Spleen (tissue), 11 donors: ENCODE measurements at regions not wholly inside any gene's neighbourhood (a gene's known extent, or its start where the extent isn't known, plus 50 kb on each side); places are given as distances from the start of the nearest gene placed in this dataset.

Source experiments
- DNase-seq: peaks from one replicate; pipeline ENCODE4 v3.0.0-alpha.2; 2020
- H3K27ac ChIP-seq, 8 donors: fragments of 200-600 bp; sonication (generic) in 7 of 8; 1 replicate in 4 of 8; 2 replicates in 4 of 8; pipeline versions ENCODE4 v1.5.0 to v1.8.0; 2016 to 2021; ENCODE audit warnings: inconsistent platforms in 4 of 8, mild to moderate bottlenecking in 4 of 8, moderate library complexity in 1 of 8
- H3K27me3 ChIP-seq, 7 donors: fragments of 200-600 bp; sonication (generic) in 6 of 7; replicated peaks in 1 of 7; 1 replicate in 4 of 7; 2 replicates in 3 of 7; pipeline versions ENCODE4 v1.5.0 to v1.8.0; 2016 to 2021; ENCODE audit warnings: inconsistent platforms in 3 of 7, mild to moderate bottlenecking in 1 of 7
- H3K36me3 ChIP-seq, 6 donors: fragments of 200-600 bp; sonication (generic) in 5 of 6; 1 replicate in 4 of 6; 2 replicates in 2 of 6; pipeline versions ENCODE4 v1.5.0 to v1.8.0; 2016 to 2021; ENCODE audit warnings: inconsistent platforms in 2 of 6
- H3K4me1 ChIP-seq, 6 donors: fragments of 200-600 bp; sonication (generic) in 5 of 6; 1 replicate in 3 of 6; 2 replicates in 3 of 6; pipeline versions ENCODE4 v1.5.0 to v1.8.0; 2016 to 2021; ENCODE audit warnings: inconsistent platforms in 3 of 6
- H3K4me3 ChIP-seq, 8 donors: fragments of 200-600 bp; sonication (generic) in 7 of 8; 1 replicate in 4 of 8; 2 replicates in 4 of 8; pipeline versions ENCODE4 v1.5.0 to v1.8.0; 2016 to 2021; ENCODE audit warnings: inconsistent platforms in 4 of 8, mild to moderate bottlenecking in 4 of 8, moderate library complexity in 2 of 8
- H3K9me3 ChIP-seq, 8 donors: fragments of 200-600 bp; sonication (generic) in 7 of 8; 1 replicate in 4 of 8; 2 replicates in 4 of 8; pipeline versions ENCODE4 v1.5.0 to v1.8.0; 2016 to 2021; ENCODE audit warnings: inconsistent platforms in 4 of 8
- POLR2A ChIP-seq, 3 donors: fragments of 450-650 bp; IDR thresholded peaks; one replicate each; pipeline ENCODE4 v1.5.1; 2017; ENCODE audit warnings: antibody characterized with exemption in 3 of 3, mild to moderate bottlenecking in 1 of 3
- POLR2AphosphoS5 ChIP-seq, 3 donors: sonication (generic); formaldehyde crosslinking; IDR thresholded peaks; one replicate each; pipeline ENCODE4 v1.5.1; 2017; ENCODE audit warnings: antibody characterized with exemption in 3 of 3
- WGBS, 5 donors: extraction: QIAGEN DNeasy Blood & Tissue Kit in 3 of 5; methylation state at CpG; one replicate each; pipeline versions ENCODE4 v1.1.5 to v1.1.7; 2013 to 2018; 5-methylcytosine and 5-hydroxymethylcytosine counted together
- intact Hi-C: fragments of 100-400 bp; cut with DNase I; formaldehyde crosslinking; loops from one replicate; pipeline ENCODE4 v1.15.0; 2023; ENCODE audit warnings: low total_unique reads
- TF ChIP-seq, protein P1 (sequence below), 11 experiments: fragments of 200-600 bp in 7 of 11; fragments of 450-650 bp in 4 of 11; sonication (generic) in 4 of 11; IDR thresholded peaks in 8 of 11; conservative IDR thresholded peaks in 3 of 11; 1 replicate in 7 of 11; 2 replicates in 4 of 11; pipeline versions ENCODE4 v1.4.0 to v1.8.0; 2016 to 2021; ENCODE audit warnings: antibody characterized with exemption in 11 of 11, inconsistent platforms in 4 of 11, mild to moderate bottlenecking in 1 of 11
- donor health status: healthy with polysubstance abuse.
- donor health status: DM: no; HTN: no; CAD: no; lungs with moderate emphysema.
- donor health status: DM: no; HTN: no; CAD: no.
- donor health status: Bipolar disorder and iron deficiency.
- donor health status: healthy.
- donor health status: DM: no; HTN: no; CAD: no.
- donor health status: DM: yes; HTN: yes; CAD: no.

DNA sequence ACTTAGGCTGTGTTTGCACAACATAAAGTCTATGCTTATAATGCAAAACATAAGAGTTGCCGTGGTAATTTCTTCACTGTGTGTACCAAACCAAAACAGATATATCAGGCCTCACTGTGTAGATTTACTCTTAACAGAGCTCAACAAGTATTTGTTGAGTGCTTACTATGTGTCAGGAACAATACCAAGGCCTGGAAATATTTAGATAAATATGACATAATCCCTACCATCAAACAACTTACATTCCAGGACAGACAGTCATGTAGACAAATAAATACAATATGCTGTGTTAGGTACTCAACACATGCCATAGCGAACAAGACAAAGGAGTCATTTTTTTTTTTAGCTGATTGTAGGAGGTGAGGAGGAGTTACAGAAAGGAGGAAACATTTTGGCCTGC, 554.0 kb downstream of the NSUN3 start:
- H3K4me3 ChIP-seq, result no peak overlapping the region
- no peaks in the 10 kb centered on the region for H3K36me3 ChIP-seq
- no peak overlapping the region for H3K27ac ChIP-seq
- WGBS, 5 donors, result 80 to 95% (median 85%) methylated on average over 2 of the region's 2 CpGs
- H3K4me1 ChIP-seq, result no peaks in the 10 kb centered on the region
- no peaks in the 10 kb centered on the region for H3K27me3 ChIP-seq
- intact Hi-C loops, result no loop called here
- TF ChIP-seq POLR2AphosphoS5 (IDR thresholded peaks at IDR 0.05) (no peak), POLR2A (IDR thresholded peaks at IDR 0.05) (no peak)
- TF ChIP-seq, protein P1, sequence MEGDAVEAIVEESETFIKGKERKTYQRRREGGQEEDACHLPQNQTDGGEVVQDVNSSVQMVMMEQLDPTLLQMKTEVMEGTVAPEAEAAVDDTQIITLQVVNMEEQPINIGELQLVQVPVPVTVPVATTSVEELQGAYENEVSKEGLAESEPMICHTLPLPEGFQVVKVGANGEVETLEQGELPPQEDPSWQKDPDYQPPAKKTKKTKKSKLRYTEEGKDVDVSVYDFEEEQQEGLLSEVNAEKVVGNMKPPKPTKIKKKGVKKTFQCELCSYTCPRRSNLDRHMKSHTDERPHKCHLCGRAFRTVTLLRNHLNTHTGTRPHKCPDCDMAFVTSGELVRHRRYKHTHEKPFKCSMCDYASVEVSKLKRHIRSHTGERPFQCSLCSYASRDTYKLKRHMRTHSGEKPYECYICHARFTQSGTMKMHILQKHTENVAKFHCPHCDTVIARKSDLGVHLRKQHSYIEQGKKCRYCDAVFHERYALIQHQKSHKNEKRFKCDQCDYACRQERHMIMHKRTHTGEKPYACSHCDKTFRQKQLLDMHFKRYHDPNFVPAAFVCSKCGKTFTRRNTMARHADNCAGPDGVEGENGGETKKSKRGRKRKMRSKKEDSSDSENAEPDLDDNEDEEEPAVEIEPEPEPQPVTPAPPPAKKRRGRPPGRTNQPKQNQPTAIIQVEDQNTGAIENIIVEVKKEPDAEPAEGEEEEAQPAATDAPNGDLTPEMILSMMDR (IDR thresholded peaks at IDR 0.05 in 8 of 11, conservative IDR thresholded peaks at IDR 0.05 in 3 of 11), result no peak
- H3K9me3 ChIP-seq, result no peaks in the 10 kb centered on the region
- no peak for DNase-seq

DNA sequence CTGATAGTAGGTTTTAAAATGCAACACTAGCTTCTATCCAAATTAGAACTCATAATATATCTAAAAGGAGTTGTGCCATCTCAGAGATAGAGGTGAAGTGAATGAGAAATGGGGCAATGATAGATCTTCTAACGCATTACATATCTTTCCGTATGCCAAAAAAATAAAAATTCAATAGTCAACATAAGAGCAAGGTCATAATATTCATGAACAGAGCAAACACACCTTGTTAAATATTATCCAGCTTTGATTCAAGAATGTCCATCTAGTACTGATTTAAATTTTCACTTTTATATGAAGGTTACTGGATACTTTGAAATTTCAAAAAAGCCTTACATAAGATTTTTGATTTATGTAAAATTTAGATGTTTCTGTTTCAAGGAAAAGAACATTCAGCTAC, 554.5 kb downstream of the NSUN3 start:
- intact Hi-C loops, result no loop called here
- 92 to 100% (median 94%) methylated on average over 2 of the region's 2 CpGs for WGBS, 5 donors
- no peak overlapping the region for H3K27ac ChIP-seq
- H3K27me3 ChIP-seq, result no peaks in the 10 kb centered on the region
- DNase-seq, result no peak
- H3K4me3 ChIP-seq, result no peak overlapping the region
- H3K36me3 ChIP-seq, result no peaks in the 10 kb centered on the region
- TF ChIP-seq POLR2A (IDR thresholded peaks at IDR 0.05) (no peak), POLR2AphosphoS5 (IDR thresholded peaks at IDR 0.05) (no peak)
- TF ChIP-seq, protein P1 (IDR thresholded peaks at IDR 0.05 in 8 of 11, conservative IDR thresholded peaks at IDR 0.05 in 3 of 11), result no peak
- no peaks in the 10 kb centered on the region for H3K9me3 ChIP-seq
- H3K4me1 ChIP-seq, result no peaks in the 10 kb centered on the region

DNA sequence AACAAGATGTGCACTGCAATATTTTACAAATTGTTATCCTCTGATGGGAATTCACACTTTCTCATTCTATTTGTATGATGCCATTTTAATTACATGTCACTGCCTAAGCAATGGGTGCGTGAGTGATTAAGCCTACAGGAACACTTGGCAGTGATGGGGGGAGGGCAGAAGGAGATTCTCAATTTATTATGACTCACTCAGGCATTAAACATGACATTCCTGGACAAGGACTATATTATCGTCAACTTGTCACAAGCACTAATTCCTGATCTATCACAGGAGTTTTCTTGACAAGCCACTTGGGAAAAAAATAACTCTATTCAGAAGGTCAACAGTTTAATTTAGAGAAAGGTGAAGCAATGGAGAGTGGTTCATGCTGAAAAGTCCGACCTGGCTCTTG, 556.8 kb downstream of the NSUN3 start:
- intact Hi-C loops, result no loop called here
- 63 to 84% (median 74%) methylated on average over 3 of the region's 3 CpGs for WGBS, 5 donors
- Histone ChIP-seq H3K36me3 (no peaks in the 10 kb centered on the region), H3K4me1 (no peaks in the 10 kb centered on the region), H3K27me3 (no peaks in the 10 kb centered on the region), H3K27ac (no peak overlapping the region), H3K9me3 (no peaks in the 10 kb centered on the region), H3K4me3 (no peak overlapping the region)
- no peak for DNase-seq
- TF ChIP-seq POLR2A (IDR thresholded peaks at IDR 0.05) (no peak), POLR2AphosphoS5 (IDR thresholded peaks at IDR 0.05) (no peak)
- TF ChIP-seq, protein P1 (IDR thresholded peaks at IDR 0.05 in 8 of 11, conservative IDR thresholded peaks at IDR 0.05 in 3 of 11), result no peak

DNA sequence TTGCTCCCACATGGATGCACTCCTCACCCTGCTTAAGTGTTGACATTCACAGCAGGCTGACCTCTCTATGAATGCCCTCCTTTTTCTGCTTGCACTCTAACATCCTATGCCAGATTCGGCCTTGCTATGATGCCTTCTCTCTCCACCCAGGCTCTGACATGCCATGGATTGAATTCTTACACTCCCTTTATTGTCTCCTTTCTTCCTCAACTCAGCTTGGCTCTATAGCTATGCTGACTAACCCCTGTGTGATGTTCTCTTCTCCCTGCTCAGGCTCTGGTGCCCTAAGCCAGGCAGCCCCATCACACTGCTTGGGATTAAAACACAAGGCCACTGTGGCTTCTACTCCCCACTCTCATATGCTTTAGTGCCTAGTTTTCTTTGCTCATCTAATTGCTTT, 563.7 kb downstream of the NSUN3 start:
- Histone ChIP-seq H3K4me1 (no peaks in the 10 kb centered on the region), H3K27ac (no peak overlapping the region), H3K9me3 (peaks cover 0 to 4% (median 0%) of the 10 kb centered on the region in 8 donors), H3K4me3 (no peak overlapping the region), H3K27me3 (no peaks in the 10 kb centered on the region), H3K36me3 (no peaks in the 10 kb centered on the region)
- WGBS, 5 donors, result 28 to 95% (median 39%) methylated on average over 1 of the region's 1 CpG
- TF ChIP-seq POLR2A (IDR thresholded peaks at IDR 0.05) (no peak), POLR2AphosphoS5 (IDR thresholded peaks at IDR 0.05) (no peak)
- TF ChIP-seq, protein P1 (IDR thresholded peaks at IDR 0.05 in 8 of 11, conservative IDR thresholded peaks at IDR 0.05 in 3 of 11), result no peak
- DNase-seq, result no peak
- intact Hi-C loops, result no loop called here
